Right lobe of liver (tissue), 4 donors: ENCODE measurements at regions not wholly inside any gene's neighbourhood (a gene's known extent, or its start where the extent isn't known, plus 50 kb on each side); places are given as distances from the start of the nearest gene placed in this dataset.
"Not testable (repeated sequence)": the region's sequence is repeated elsewhere in the genome, so short reads cannot be mapped to it uniquely, and the experiment has no call there.

ENCODE experiments used
- CTCF ChIP-seq, 4 donors: fragments of 200-600 bp in 3 of 4; fragments of 450-650 bp in 1 of 4; IDR thresholded peaks; one replicate each; pipeline versions ENCODE4 v1.5.1 to v1.8.0; 2016 to 2022; ENCODE audit warnings: antibody characterized with exemption in 4 of 4, mild to moderate bottlenecking in 2 of 4
- POLR2A ChIP-seq: fragments of 450-650 bp; IDR thresholded peaks from one replicate; pipeline ENCODE4 v1.6.1; 2017; ENCODE audit warnings: antibody characterized with exemption, mild to moderate bottlenecking
- donor health status: DM: no; HTN: no; CAD: no.
- donor health status: DM: no; HTN: no; CAD: no.
- donor health status: DM: no; HTN: yes; CAD: no.

- not testable (repeated sequence) for TF ChIP-seq CTCF (IDR thresholded peaks at IDR 0.05); POLR2A
These were observed 373.7 kb upstream of the CXADR start for GRCh38 chr21:17139159-17139558.
